PC-9 (cell line): ENCODE measurements at regions not wholly inside any gene's neighbourhood (a gene's known extent, or its start where the extent isn't known, plus 50 kb on each side); places are given as distances from the start of the nearest gene placed in this dataset.

Experiments
- BruUV-seq: library from RNA; stranded (reverse); fragments of 400-500 nt; replicated peaks from 2 replicates; lab custom pipeline; 2021; lab: Mats Ljungman, UMichigan
- CTCF ChIA-PET: fragments of 300-600 bp; sonication (Branson Sonifier 250); formaldehyde crosslinking; loops from one replicate; lab custom pipeline; 2022; ENCODE audit warnings: antibody characterized with exemption; lab: Charles Lee
- POLR2A ChIA-PET: fragments of 300-600 bp; sonication (Branson Sonifier 250); formaldehyde crosslinking; loops from one replicate; lab custom pipeline; 2022; ENCODE audit warnings: antibody characterized with exemption; ENCODE audit not compliant: unreplicated experiment; lab: Charles Lee
- DNase-seq, 2 experiments: peaks; one replicate each; pipeline versions ENCODE4 v3.0.0 to v3.0.0-alpha.2; 2015 to 2022; ENCODE audit warnings: mixed read lengths in 1 of 2
- H2AFZ ChIP-seq: fragments of 200-600 bp; sonication (generic); 2 replicates; pipeline ENCODE4 v1.8.1; 2017; ENCODE audit warnings: antibody characterized with exemption
- H3F3A ChIP-seq: fragments of 200-600 bp; sonication (generic); 2 replicates; pipeline ENCODE4 v1.8.1; 2017; ENCODE audit warnings: antibody characterized with exemption, mild to moderate bottlenecking, low read depth; ENCODE audit not compliant: insufficient read depth
- H3K27ac ChIP-seq: fragments of 200-600 bp; sonication (generic); 2 replicates; pipeline ENCODE4 v1.6.1; 2016; ENCODE audit warnings: mixed run types
- H3K27me3 ChIP-seq: fragments of 200-600 bp; sonication (generic); 2 replicates; pipeline ENCODE4 v1.6.1; 2016; ENCODE audit warnings: low read depth, mixed run types; ENCODE audit not compliant: insufficient read depth
- H3K36me3 ChIP-seq: fragments of 200-600 bp; sonication (generic); 2 replicates; pipeline ENCODE4 v1.6.1; 2016; ENCODE audit warnings: low read depth, mixed run types
- H3K4me1 ChIP-seq: fragments of 200-600 bp; sonication (generic); replicated peaks from 2 replicates; pipeline ENCODE4 v1.6.1; 2016; ENCODE audit warnings: mixed run types; ENCODE audit not compliant: insufficient read depth
- H3K4me2 ChIP-seq: fragments of 200-600 bp; sonication (generic); 2 replicates; pipeline ENCODE4 v1.6.1; 2017; ENCODE audit warnings: mixed run types
- H3K4me3 ChIP-seq: fragments of 200-600 bp; sonication (generic); 2 replicates; pipeline ENCODE4 v1.6.1; 2016; ENCODE audit warnings: mixed run types
- H3K79me2 ChIP-seq: fragments of 200-600 bp; sonication (generic); 2 replicates; pipeline ENCODE4 v1.6.1; 2017; ENCODE audit warnings: low read depth, mixed run types
- H3K9me2 ChIP-seq: fragments of 200-600 bp; sonication (generic); 2 replicates; pipeline ENCODE4 v1.8.1; 2017; ENCODE audit warnings: mild to moderate bottlenecking; ENCODE audit not compliant: insufficient read depth
- H3K9me3 ChIP-seq: fragments of 200-600 bp; sonication (generic); 2 replicates; pipeline ENCODE4 v1.8.1; 2016; ENCODE audit warnings: low read depth; ENCODE audit not compliant: insufficient read depth
- H4K20me1 ChIP-seq: fragments of 200-600 bp; sonication (generic); 2 replicates; pipeline ENCODE4 v1.8.1; 2017; ENCODE audit not compliant: insufficient read depth
- EZH2 ChIP-seq: fragments of 200-600 bp; sonication (generic); IDR thresholded peaks from 2 replicates; pipeline ENCODE4 v1.8.0; 2017; ENCODE audit warnings: antibody characterized with exemption, low read depth
- intact Hi-C: fragments of 100-400 bp; cut with micrococcal nuclease; formaldehyde crosslinking; loops from one replicate; pipeline ENCODE4 v1.10.0; 2022; ENCODE audit not compliant: unreplicated experiment
- TF ChIP-seq, protein P1 (sequence below): fragments of 200-600 bp; sonication (generic); conservative IDR thresholded peaks from 2 replicates; pipeline ENCODE4 v1.6.1; 2017; ENCODE audit warnings: mixed run types, antibody characterized with exemption, mild to moderate bottlenecking, moderate library complexity

DNA sequence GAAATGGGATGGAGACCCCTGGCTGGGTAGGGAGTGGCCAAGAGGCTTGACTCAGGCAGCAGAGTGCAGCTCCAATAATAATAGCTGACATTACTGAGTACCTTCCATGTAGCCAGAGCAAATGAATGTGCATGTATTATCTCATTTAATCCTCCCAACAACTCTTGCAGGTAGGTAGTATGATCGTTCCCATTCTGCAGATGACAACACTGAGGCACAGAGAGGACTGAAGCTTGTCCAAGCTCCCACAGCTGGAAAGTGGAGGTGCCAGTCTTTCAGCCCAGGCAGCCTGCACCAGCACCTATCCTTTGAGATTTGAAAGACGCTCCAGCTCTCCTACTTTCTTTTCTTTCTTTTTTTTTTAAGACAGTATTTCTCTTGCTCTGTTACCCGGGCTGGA lies 87.6 kb downstream of the PCDH1 start:
- H3K4me3 ChIP-seq: no peak overlapping the region

GRCh38 chr5:141789330-141789729 lies 88.9 kb downstream of the PCDH1 start:
- no peak for DNase-seq
- no peaks in the 10 kb centered on the region for H3K27me3 ChIP-seq
- H3K79me2 ChIP-seq: no peaks in the 10 kb centered on the region
- no peak for TF ChIP-seq EZH2
- H4K20me1 ChIP-seq: no peaks in the 10 kb centered on the region
- H3K4me1 ChIP-seq: peaks cover 27% of the 10 kb centered on the region
- intact Hi-C loops: no loop called here
- ChIA-PET CTCF (no interaction called here), POLR2A (no interaction called here)
- no peaks in the 10 kb centered on the region for H3K36me3 ChIP-seq
- H3K9me3 ChIP-seq: no peaks in the 10 kb centered on the region
- no peak overlapping the region for H3K27ac ChIP-seq
- no peaks in the 10 kb centered on the region for H3K9me2 ChIP-seq
- no TSS peak for BruUV-seq
- H3F3A ChIP-seq: peaks cover 10% of the 10 kb centered on the region; the same call in 1 of the 2 replicates
- H3K4me2 ChIP-seq: no peak overlapping the region
- H2AFZ ChIP-seq: no peak overlapping the region
- no peak overlapping the region for H3K4me3 ChIP-seq

More for the DNA sequence above, 87.6 kb downstream of the PCDH1 start:
- no peak overlapping the region for H2AFZ ChIP-seq
- H3F3A ChIP-seq: peaks cover 10% of the 10 kb centered on the region; the same call in 1 of the 2 replicates
- no peak overlapping the region for H3K4me2 ChIP-seq
- H3K4me1 ChIP-seq: peaks cover 17% of the 10 kb centered on the region
- no peaks in the 10 kb centered on the region for H3K9me3 ChIP-seq
- no peaks in the 10 kb centered on the region for H3K79me2 ChIP-seq
- DNase-seq: no peak
- no peaks in the 10 kb centered on the region for H3K36me3 ChIP-seq
- TF ChIP-seq, protein P1, sequence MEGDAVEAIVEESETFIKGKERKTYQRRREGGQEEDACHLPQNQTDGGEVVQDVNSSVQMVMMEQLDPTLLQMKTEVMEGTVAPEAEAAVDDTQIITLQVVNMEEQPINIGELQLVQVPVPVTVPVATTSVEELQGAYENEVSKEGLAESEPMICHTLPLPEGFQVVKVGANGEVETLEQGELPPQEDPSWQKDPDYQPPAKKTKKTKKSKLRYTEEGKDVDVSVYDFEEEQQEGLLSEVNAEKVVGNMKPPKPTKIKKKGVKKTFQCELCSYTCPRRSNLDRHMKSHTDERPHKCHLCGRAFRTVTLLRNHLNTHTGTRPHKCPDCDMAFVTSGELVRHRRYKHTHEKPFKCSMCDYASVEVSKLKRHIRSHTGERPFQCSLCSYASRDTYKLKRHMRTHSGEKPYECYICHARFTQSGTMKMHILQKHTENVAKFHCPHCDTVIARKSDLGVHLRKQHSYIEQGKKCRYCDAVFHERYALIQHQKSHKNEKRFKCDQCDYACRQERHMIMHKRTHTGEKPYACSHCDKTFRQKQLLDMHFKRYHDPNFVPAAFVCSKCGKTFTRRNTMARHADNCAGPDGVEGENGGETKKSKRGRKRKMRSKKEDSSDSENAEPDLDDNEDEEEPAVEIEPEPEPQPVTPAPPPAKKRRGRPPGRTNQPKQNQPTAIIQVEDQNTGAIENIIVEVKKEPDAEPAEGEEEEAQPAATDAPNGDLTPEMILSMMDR: no peak
- TF ChIP-seq EZH2: no peak
- H3K27ac ChIP-seq: no peak overlapping the region
- H3K9me2 ChIP-seq: no peaks in the 10 kb centered on the region
- BruUV-seq: no TSS peak
- H4K20me1 ChIP-seq: no peaks in the 10 kb centered on the region
- ChIA-PET POLR2A (no interaction called here), CTCF (no interaction called here)
- intact Hi-C loops: no loop called here
- no peaks in the 10 kb centered on the region for H3K27me3 ChIP-seq

- CTCF ChIA-PET: no interaction called here
- intact Hi-C loops: no loop called here
- Histone ChIP-seq H3K27me3 (no peaks in the 10 kb centered on the region), H3K4me2 (no peak overlapping the region), H3K9me2 (no peaks in the 10 kb centered on the region), H4K20me1 (no peaks in the 10 kb centered on the region), H3K27ac (no peak overlapping the region), H3F3A (peaks cover 10% of the 10 kb centered on the region; the same call in 1 of the 2 replicates), H2AFZ (no peak overlapping the region), H3K36me3 (no peaks in the 10 kb centered on the region), H3K4me1 (peaks cover 27% of the 10 kb centered on the region), H3K4me3 (no peak overlapping the region), H3K79me2 (no peaks in the 10 kb centered on the region), H3K9me3 (no peaks in the 10 kb centered on the region)
- TF ChIP-seq, protein P1: no peak
- TF ChIP-seq EZH2: no peak
- no TSS peak for BruUV-seq
- no peak for DNase-seq
- POLR2A ChIA-PET: interaction anchor here (0.6 kb wide), 1 partner anchor 90 kb away, joined by 9 read pairs; the partner anchor contains the start of gene PCDH1
These were observed 89.8 kb downstream of the PCDH1 start for GRCh38 chr5:141788296-141788970.
